ENCODE measurements at regions not wholly inside any gene's neighbourhood (a gene's known extent, or its start where the extent isn't known, plus 50 kb on each side); places are given as distances from the start of the nearest gene placed in this dataset.

- Mint-ChIP-seq H3K4me3 (no peak overlapping the region), H3K27me3 (no peaks in the 10 kb centered on the region), H3K36me3 (no peaks in the 10 kb centered on the region), H3K4me1 (no peaks in the 10 kb centered on the region), H3K9me3 (peaks cover 0 to 5% (median 5%) of the 10 kb centered on the region in 3 donors), H3K27ac (no peak overlapping the region)
Observed at GRCh38 chr16:64185954-64186353, 935.9 kb downstream of the CDH11 start.

GRCh38 chr16:64184156-64184555 is 937.7 kb downstream of the CDH11 start:
- H3K27ac Mint-ChIP-seq, result no peak overlapping the region
- no peaks in the 10 kb centered on the region for H3K27me3 Mint-ChIP-seq
- no peaks in the 10 kb centered on the region for H3K36me3 Mint-ChIP-seq
- H3K4me3 Mint-ChIP-seq, result no peak overlapping the region
- peaks cover under 1 to 6% (median 5%) of the 10 kb centered on the region in 3 donors for H3K9me3 Mint-ChIP-seq
- H3K4me1 Mint-ChIP-seq, result no peaks in the 10 kb centered on the region

- no peaks in the 10 kb centered on the region for H3K27me3 Mint-ChIP-seq
- H3K36me3 Mint-ChIP-seq, result no peaks in the 10 kb centered on the region
- H3K4me1 Mint-ChIP-seq, result no peaks in the 10 kb centered on the region
- no peak overlapping the region for H3K27ac Mint-ChIP-seq
- no peak overlapping the region for H3K4me3 Mint-ChIP-seq
- peaks cover 4 to 11% (median 5%) of the 10 kb centered on the region in 3 donors for H3K9me3 Mint-ChIP-seq
Observed at GRCh38 chr16:64182985-64183384, 938.9 kb downstream of the CDH11 start.

- peaks cover 5 to 22% (median 7%) of the 10 kb centered on the region in 3 donors for H3K9me3 Mint-ChIP-seq
- H3K4me1 Mint-ChIP-seq, result no peaks in the 10 kb centered on the region
- H3K27me3 Mint-ChIP-seq, result no peaks in the 10 kb centered on the region
- no peaks in the 10 kb centered on the region for H3K36me3 Mint-ChIP-seq
- H3K4me3 Mint-ChIP-seq, result no peak overlapping the region
- no peak overlapping the region for H3K27ac Mint-ChIP-seq
Observed at GRCh38 chr16:64181271-64181925, 940.5 kb downstream of the CDH11 start.

- Mint-ChIP-seq H3K27me3 (no peaks in the 10 kb centered on the region), H3K27ac (no peak overlapping the region), H3K4me3 (no peak overlapping the region), H3K9me3 (peaks cover 5 to 27% (median 7%) of the 10 kb centered on the region in 3 donors), H3K4me1 (no peaks in the 10 kb centered on the region), H3K36me3 (no peaks in the 10 kb centered on the region)
Observed at GRCh38 chr16:64180136-64180900, 941.5 kb downstream of the CDH11 start.

GRCh38 chr16:64174327-64174726 is 947.5 kb downstream of the CDH11 start:
- Mint-ChIP-seq H3K9me3 (peaks cover 3 to 37% (median 7%) of the 10 kb centered on the region in 3 donors), H3K27me3 (no peaks in the 10 kb centered on the region), H3K27ac (no peak overlapping the region), H3K36me3 (no peaks in the 10 kb centered on the region), H3K4me1 (no peaks in the 10 kb centered on the region), H3K4me3 (no peak overlapping the region)

GRCh38 chr16:64172652-64173051 is 949.2 kb downstream of the CDH11 start:
- no peak overlapping the region for H3K4me3 Mint-ChIP-seq

GRCh38 chr16:64172226-64172625 is 949.6 kb downstream of the CDH11 start:
- Mint-ChIP-seq H3K4me1 (no peaks in the 10 kb centered on the region), H3K27ac (no peak overlapping the region), H3K4me3 (no peak overlapping the region), H3K9me3 (peaks cover 1 to 24% (median 3%) of the 10 kb centered on the region in 3 donors), H3K36me3 (no peaks in the 10 kb centered on the region), H3K27me3 (no peaks in the 10 kb centered on the region)

More at GRCh38 chr16:64172652-64173051, 949.2 kb downstream of the CDH11 start:
- no peak overlapping the region for H3K27ac Mint-ChIP-seq
- no peaks in the 10 kb centered on the region for H3K4me1 Mint-ChIP-seq
- no peaks in the 10 kb centered on the region for H3K36me3 Mint-ChIP-seq
- no peaks in the 10 kb centered on the region for H3K27me3 Mint-ChIP-seq
- peaks cover 3 to 28% (median 3%) of the 10 kb centered on the region in 3 donors for H3K9me3 Mint-ChIP-seq

- Mint-ChIP-seq H3K9me3 (peaks cover 0 to 22% (median 3%) of the 10 kb centered on the region in 3 donors), H3K27me3 (no peaks in the 10 kb centered on the region), H3K27ac (no peak overlapping the region), H3K4me3 (no peak overlapping the region), H3K4me1 (no peaks in the 10 kb centered on the region), H3K36me3 (no peaks in the 10 kb centered on the region)
Observed at GRCh38 chr16:64171632-64172031, 950.2 kb downstream of the CDH11 start.

GRCh38 chr16:64168371-64168770 is 953.5 kb downstream of the CDH11 start:
- H3K36me3 Mint-ChIP-seq, result no peaks in the 10 kb centered on the region
- H3K4me3 Mint-ChIP-seq, result no peak overlapping the region
- no peaks in the 10 kb centered on the region for H3K4me1 Mint-ChIP-seq
- no peaks in the 10 kb centered on the region for H3K27me3 Mint-ChIP-seq
- no peak overlapping the region for H3K27ac Mint-ChIP-seq
- peaks cover 3 to 7% (median 4%) of the 10 kb centered on the region in 3 donors for H3K9me3 Mint-ChIP-seq

GRCh38 chr16:64167936-64168335 is 953.9 kb downstream of the CDH11 start:
- H3K27me3 Mint-ChIP-seq, result no peaks in the 10 kb centered on the region
- H3K4me3 Mint-ChIP-seq, result no peak overlapping the region
- no peaks in the 10 kb centered on the region for H3K36me3 Mint-ChIP-seq
- peaks cover 3 to 7% (median 4%) of the 10 kb centered on the region in 3 donors for H3K9me3 Mint-ChIP-seq
- no peak overlapping the region for H3K27ac Mint-ChIP-seq
- H3K4me1 Mint-ChIP-seq, result no peaks in the 10 kb centered on the region

GRCh38 chr16:64165368-64165767 is 956.5 kb downstream of the CDH11 start:
- no peaks in the 10 kb centered on the region for H3K4me1 Mint-ChIP-seq
- peaks cover 0 to 6% (median 5%) of the 10 kb centered on the region in 3 donors for H3K9me3 Mint-ChIP-seq
- no peak overlapping the region for H3K4me3 Mint-ChIP-seq
- no peaks in the 10 kb centered on the region for H3K27me3 Mint-ChIP-seq
- no peak overlapping the region for H3K27ac Mint-ChIP-seq
- H3K36me3 Mint-ChIP-seq, result no peaks in the 10 kb centered on the region

- Mint-ChIP-seq H3K4me3 (no peak overlapping the region), H3K27me3 (no peaks in the 10 kb centered on the region), H3K36me3 (no peaks in the 10 kb centered on the region), H3K27ac (no peak overlapping the region), H3K9me3 (peaks cover 1 to 9% (median 4%) of the 10 kb centered on the region in 3 donors), H3K4me1 (no peaks in the 10 kb centered on the region)
Observed at GRCh38 chr16:64162613-64163375, 959.1 kb downstream of the CDH11 start.

GRCh38 chr16:64159976-64160375 is 961.9 kb downstream of the CDH11 start:
- no peak overlapping the region for H3K4me3 Mint-ChIP-seq
- H3K27me3 Mint-ChIP-seq, result no peaks in the 10 kb centered on the region
- H3K9me3 Mint-ChIP-seq, result peaks cover 3 to 9% (median 9%) of the 10 kb centered on the region in 3 donors
- H3K4me1 Mint-ChIP-seq, result no peaks in the 10 kb centered on the region
- no peak overlapping the region for H3K27ac Mint-ChIP-seq
- H3K36me3 Mint-ChIP-seq, result no peaks in the 10 kb centered on the region

GRCh38 chr16:64158941-64159588 is 962.8 kb downstream of the CDH11 start:
- H3K4me1 Mint-ChIP-seq, result no peaks in the 10 kb centered on the region
- H3K27ac Mint-ChIP-seq, result peak overlapping the region in 1 of 3 donors; percentile 31
- peaks cover 3 to 9% (median 8%) of the 10 kb centered on the region in 3 donors for H3K9me3 Mint-ChIP-seq
- H3K4me3 Mint-ChIP-seq, result no peak overlapping the region
- no peaks in the 10 kb centered on the region for H3K27me3 Mint-ChIP-seq
- H3K36me3 Mint-ChIP-seq, result no peaks in the 10 kb centered on the region
